PFSK-1 (cell line): ENCODE measurements at regions not wholly inside any gene's neighbourhood (a gene's known extent, or its start where the extent isn't known, plus 50 kb on each side); places are given as distances from the start of the nearest gene placed in this dataset.

Experiments
- POLR2AphosphoS5 ChIP-seq: IDR thresholded peaks from 2 replicates; pipeline ENCODE4 v1.6.1; 2012; ENCODE audit warnings: low read depth, mild to moderate bottlenecking, control low read depth, low read length, moderate library complexity
- REST ChIP-seq, 2 experiments: IDR thresholded peaks; 2 replicates each; pipeline versions ENCODE4 v1.6.1 to v1.8.0; 2011 to 2012; ENCODE audit warnings: low read depth in 2 of 2, low read length in 2 of 2, control low read depth in 1 of 2, inconsistent platforms in 1 of 2, mild to moderate bottlenecking in 1 of 2, moderate library complexity in 1 of 2; ENCODE audit not compliant: insufficient read depth in 1 of 2

- TF ChIP-seq POLR2AphosphoS5 (no peak), REST (IDR thresholded peaks at IDR 0.05; ENCODE audit: insufficient read depth in 1 of 2, low read depth in 2 of 2, low read length in 2 of 2) (no peak)
Observed at GRCh38 chr15:79700951-79701480, 195.8 kb downstream of the MTHFS start.
